A549 (cell line): ENCODE measurements at regions not wholly inside any gene's neighbourhood (a gene's known extent, or its start where the extent isn't known, plus 50 kb on each side); places are given as distances from the start of the nearest gene placed in this dataset.

Source experiments
- ATAC-seq, 2 experiments: fragments of 200-7000 bp in 1 of 2; fragments of >200 bp in 1 of 2; cut with Nextera tagmentation in 1 of 2; cut with Tn5 transposase in 1 of 2; 3 replicates each; pipeline versions ENCODE4 v1.8.0 to v1.9.1; 2018 to 2020; ENCODE audit warnings: mild to moderate bottlenecking in 1 of 2, moderate library complexity in 1 of 2
- CTCF ChIA-PET: fragments of 300-600 bp; sonication (Branson Sonifier 250); formaldehyde crosslinking; extraction: SDS; loops from one replicate; lab custom pipeline; 2021; ENCODE audit warnings: antibody characterized with exemption, inconsistent platforms; lab: Yijun Ruan, JAX
- POLR2A ChIA-PET: fragments of 350-600 bp; formaldehyde crosslinking; extraction: SDS; loops from one replicate; lab custom pipeline; 2021; ENCODE audit warnings: antibody characterized with exemption, inconsistent platforms; lab: Yijun Ruan, JAX
- DNase-seq, 2 experiments: peaks; one replicate each; pipeline versions ENCODE4 v3.0.0 to v3.0.0-alpha.2; 2011 to 2016; ENCODE audit warnings: low read depth in 1 of 2, low spot score in 1 of 2
- FAIRE-seq: peaks from 2 replicates; lab custom pipeline; 2011; peaks lifted over from hg19 to GRCh38; lab: Jason Lieb, UNC
- H3K27ac ChIP-seq, 2 experiments: fragments of >200 bp; sonication (Bioruptor Twin); formaldehyde crosslinking; 3 replicates each; pipeline ENCODE4 v1.5.1; 2016 to 2017
- H3K4me1 ChIP-seq: fragments of >200 bp; sonication (Bioruptor Twin); formaldehyde crosslinking; 3 replicates; pipeline ENCODE4 v1.6.1; 2016
- H3K4me2 ChIP-seq: fragments of >200 bp; sonication (Bioruptor Twin); formaldehyde crosslinking; 3 replicates; pipeline ENCODE4 v1.6.1; 2016
- H3K4me3 ChIP-seq: fragments of >200 bp; sonication (Bioruptor Twin); formaldehyde crosslinking; 3 replicates; pipeline ENCODE4 v1.5.1; 2016
- H3K9me3 ChIP-seq: fragments of >200 bp; sonication (Bioruptor Twin); formaldehyde crosslinking; 3 replicates; pipeline ENCODE4 v1.6.1; 2016
- BHLHE40 ChIP-seq: IDR thresholded peaks from 2 replicates; pipeline ENCODE4 v1.6.1; 2012; ENCODE audit warnings: low read depth, low read length, inconsistent platforms
- CBX2 ChIP-seq: fragments of 200-600 bp; sonication (generic); IDR thresholded peaks from 2 replicates; pipeline ENCODE4 v1.6.1; 2016; ENCODE audit warnings: low read depth, mild to moderate bottlenecking, borderline replicate concordance
- EHF ChIP-seq: fragments of 250-450 bp; sonication (Bioruptor Pico); IDR thresholded peaks from 2 replicates; pipeline ENCODE4 v1.5.0; 2020; ENCODE audit warnings: mild to moderate bottlenecking
- EHMT2 ChIP-seq: fragments of 200-600 bp; sonication (generic); IDR thresholded peaks from 2 replicates; pipeline ENCODE4 v1.6.1; 2016; ENCODE audit warnings: antibody characterized with exemption, low read depth, mild to moderate bottlenecking, moderate library complexity
- GATA3 ChIP-seq: IDR thresholded peaks from 2 replicates; pipeline ENCODE4 v1.6.1; 2012; ENCODE audit warnings: borderline replicate concordance
- HDAC2 ChIP-seq: fragments of 200-600 bp; sonication (generic); IDR thresholded peaks from 2 replicates; pipeline ENCODE4 v1.6.1; 2016
- HOXA7 ChIP-seq: fragments of 250-450 bp; sonication (Bioruptor Pico); IDR thresholded peaks from 2 replicates; pipeline ENCODE4 v1.5.0; 2020; ENCODE audit warnings: mild to moderate bottlenecking, moderate library complexity
- HOXB5 ChIP-seq: fragments of 250-450 bp; sonication (Bioruptor Pico); IDR thresholded peaks from 2 replicates; pipeline ENCODE4 v1.5.0; 2020; ENCODE audit warnings: mild to moderate bottlenecking, moderate library complexity
- JUN ChIP-seq, 2 experiments: fragments of >200 bp; sonication (Bioruptor Twin); formaldehyde crosslinking; IDR thresholded peaks; 2 replicates in 1 of 2; 3 replicates in 1 of 2; pipeline ENCODE4 v1.6.1; 2016 to 2017
- JUNB ChIP-seq: fragments of >200 bp; sonication (Bioruptor Twin); formaldehyde crosslinking; IDR thresholded peaks from 2 replicates; pipeline ENCODE4 v1.6.1; 2016
- KDM1A ChIP-seq: fragments of 200-600 bp; sonication (generic); IDR thresholded peaks from 2 replicates; pipeline ENCODE4 v1.6.1; 2016; ENCODE audit warnings: low read depth, mild to moderate bottlenecking
- KDM5A ChIP-seq: fragments of 200-600 bp; sonication (generic); IDR thresholded peaks from 2 replicates; pipeline ENCODE4 v1.6.1; 2016; ENCODE audit warnings: antibody characterized with exemption, mild to moderate bottlenecking
- MAZ ChIP-seq: fragments of 150-350 bp; IDR thresholded peaks from 2 replicates; pipeline ENCODE4 v1.6.1; 2014; ENCODE audit warnings: antibody characterized with exemption, low read depth, low read length, borderline replicate concordance
- NFE2L2 ChIP-seq: fragments of 150-350 bp; conservative IDR thresholded peaks from 2 replicates; pipeline ENCODE4 v1.6.1; 2014; ENCODE audit warnings: low read length
- PHF8 ChIP-seq: fragments of 200-600 bp; sonication (generic); IDR thresholded peaks from 2 replicates; pipeline ENCODE4 v1.6.1; 2016; ENCODE audit warnings: low read depth, mild to moderate bottlenecking, antibody characterized with exemption, moderate library complexity, borderline replicate concordance
- POLR2A ChIP-seq: IDR thresholded peaks from 2 replicates; pipeline ENCODE4 v1.6.1; 2012; ENCODE audit warnings: mild to moderate bottlenecking, low read length
- POLR2AphosphoS2 ChIP-seq: conservative IDR thresholded peaks from 2 replicates; pipeline ENCODE4 v1.6.1; 2012; ENCODE audit warnings: low read length, improper control_type of control experiment, inconsistent platforms
- RARB ChIP-seq: fragments of 250-450 bp; sonication (Bioruptor Pico); IDR thresholded peaks from 2 replicates; pipeline ENCODE4 v1.8.0; 2021; ENCODE audit warnings: mild to moderate bottlenecking, moderate library complexity
- RFX5 ChIP-seq: fragments of 450-650 bp; IDR thresholded peaks from 2 replicates; pipeline ENCODE4 v1.7.1; 2014; ENCODE audit warnings: antibody characterized with exemption, mild to moderate bottlenecking, moderate library complexity
- ZFP36 ChIP-seq: fragments of 450-650 bp; IDR thresholded peaks from 2 replicates; pipeline ENCODE4 v1.6.1; 2014; ENCODE audit warnings: borderline replicate concordance; ENCODE audit not compliant: partially characterized antibody
- WGBS: methylation state at CpG from one replicate; pipeline ENCODE4 v1.1.6; 2017; ENCODE audit errors: missing lambda C conversion rate; 5-methylcytosine and 5-hydroxymethylcytosine counted together
- TF ChIP-seq, protein P1 (sequence below): fragments of >200 bp; sonication (Bioruptor Twin); formaldehyde crosslinking; IDR thresholded peaks from 3 replicates; pipeline ENCODE4 v1.5.1; 2016
- TF ChIP-seq, protein P2 (sequence below): IDR thresholded peaks from 2 replicates; pipeline ENCODE4 v1.6.1; 2012; ENCODE audit warnings: low read depth, borderline replicate concordance
- TF ChIP-seq, protein P3 (sequence below): fragments of 250-450 bp; sonication (Bioruptor Pico); IDR thresholded peaks from 2 replicates; pipeline ENCODE4 v1.5.0; 2021; ENCODE audit warnings: mild to moderate bottlenecking, moderate library complexity, borderline replicate concordance
- TF ChIP-seq, protein P4 (sequence below): fragments of 450-650 bp; IDR thresholded peaks from 2 replicates; pipeline ENCODE4 v1.6.1; 2014; ENCODE audit warnings: antibody characterized with exemption
- TF ChIP-seq, protein P5 (sequence below): IDR thresholded peaks from 2 replicates; pipeline ENCODE4 v1.6.1; 2012
- TF ChIP-seq, protein P6 (sequence below): IDR thresholded peaks from 2 replicates; pipeline ENCODE4 v1.6.1; 2012
- TF ChIP-seq, protein P7 (sequence below): fragments of >200 bp; sonication (Bioruptor Twin); formaldehyde crosslinking; IDR thresholded peaks from 3 replicates; pipeline ENCODE4 v1.6.1; 2016

DNA sequence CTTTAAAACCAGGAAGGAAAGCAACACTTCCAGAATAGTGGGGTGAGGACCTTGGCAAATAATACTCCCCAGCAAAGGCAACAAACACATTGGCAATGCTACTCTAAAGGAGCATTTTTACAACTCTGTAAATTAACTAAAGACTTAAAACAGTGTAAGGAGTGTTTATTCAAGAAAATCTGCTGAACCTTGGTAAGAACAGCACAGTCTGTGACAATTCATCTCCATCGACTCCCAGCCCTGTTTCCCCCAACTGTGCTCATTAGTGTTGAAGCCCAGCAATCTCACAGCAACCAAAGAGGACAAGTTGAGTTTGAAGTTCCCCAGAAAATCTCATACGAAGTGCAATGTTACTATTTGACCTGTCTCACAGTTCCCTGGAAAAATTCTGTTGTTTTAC lies 884.9 kb downstream of the C6orf118 start:
- POLR2A ChIA-PET: no interaction called here
- Histone ChIP-seq H3K4me2 (no peak overlapping the region), H3K4me3 (no peak overlapping the region), H3K27ac (no peak overlapping the region), H3K9me3 (no peaks in the 10 kb centered on the region), H3K4me1 (no peaks in the 10 kb centered on the region)
- 7% methylated on average over 2 of the region's 2 CpGs for whole genome bisulfite sequencing
- ATAC-seq (no peak), FAIRE-seq (no peak), DNase-seq (no peak)
- CTCF ChIA-PET: interaction anchor here (0.6 kb wide), 1 partner anchor 423 kb away, joined by 3 read pairs; no protein-coding TSS in a partner anchor
- TF ChIP-seq, protein P1, sequence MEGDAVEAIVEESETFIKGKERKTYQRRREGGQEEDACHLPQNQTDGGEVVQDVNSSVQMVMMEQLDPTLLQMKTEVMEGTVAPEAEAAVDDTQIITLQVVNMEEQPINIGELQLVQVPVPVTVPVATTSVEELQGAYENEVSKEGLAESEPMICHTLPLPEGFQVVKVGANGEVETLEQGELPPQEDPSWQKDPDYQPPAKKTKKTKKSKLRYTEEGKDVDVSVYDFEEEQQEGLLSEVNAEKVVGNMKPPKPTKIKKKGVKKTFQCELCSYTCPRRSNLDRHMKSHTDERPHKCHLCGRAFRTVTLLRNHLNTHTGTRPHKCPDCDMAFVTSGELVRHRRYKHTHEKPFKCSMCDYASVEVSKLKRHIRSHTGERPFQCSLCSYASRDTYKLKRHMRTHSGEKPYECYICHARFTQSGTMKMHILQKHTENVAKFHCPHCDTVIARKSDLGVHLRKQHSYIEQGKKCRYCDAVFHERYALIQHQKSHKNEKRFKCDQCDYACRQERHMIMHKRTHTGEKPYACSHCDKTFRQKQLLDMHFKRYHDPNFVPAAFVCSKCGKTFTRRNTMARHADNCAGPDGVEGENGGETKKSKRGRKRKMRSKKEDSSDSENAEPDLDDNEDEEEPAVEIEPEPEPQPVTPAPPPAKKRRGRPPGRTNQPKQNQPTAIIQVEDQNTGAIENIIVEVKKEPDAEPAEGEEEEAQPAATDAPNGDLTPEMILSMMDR: no peak
- TF ChIP-seq EHMT2 (no peak), HOXB5 (CRISPR knock-in tag) (no peak), HOXA7 (CRISPR knock-in tag) (no peak), RFX5 (no peak), BHLHE40 (no peak), GATA3 (no peak), POLR2AphosphoS2 (no peak), NFE2L2 (no peak), PHF8 (no peak), EHF (no peak), KDM5A (no peak), JUNB (no peak), RARB (CRISPR knock-in tag) (no peak), CBX2 (no peak)
- TF ChIP-seq, protein P2, sequence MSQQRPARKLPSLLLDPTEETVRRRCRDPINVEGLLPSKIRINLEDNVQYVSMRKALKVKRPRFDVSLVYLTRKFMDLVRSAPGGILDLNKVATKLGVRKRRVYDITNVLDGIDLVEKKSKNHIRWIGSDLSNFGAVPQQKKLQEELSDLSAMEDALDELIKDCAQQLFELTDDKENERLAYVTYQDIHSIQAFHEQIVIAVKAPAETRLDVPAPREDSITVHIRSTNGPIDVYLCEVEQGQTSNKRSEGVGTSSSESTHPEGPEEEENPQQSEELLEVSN: no peak
- TF ChIP-seq, protein P3, sequence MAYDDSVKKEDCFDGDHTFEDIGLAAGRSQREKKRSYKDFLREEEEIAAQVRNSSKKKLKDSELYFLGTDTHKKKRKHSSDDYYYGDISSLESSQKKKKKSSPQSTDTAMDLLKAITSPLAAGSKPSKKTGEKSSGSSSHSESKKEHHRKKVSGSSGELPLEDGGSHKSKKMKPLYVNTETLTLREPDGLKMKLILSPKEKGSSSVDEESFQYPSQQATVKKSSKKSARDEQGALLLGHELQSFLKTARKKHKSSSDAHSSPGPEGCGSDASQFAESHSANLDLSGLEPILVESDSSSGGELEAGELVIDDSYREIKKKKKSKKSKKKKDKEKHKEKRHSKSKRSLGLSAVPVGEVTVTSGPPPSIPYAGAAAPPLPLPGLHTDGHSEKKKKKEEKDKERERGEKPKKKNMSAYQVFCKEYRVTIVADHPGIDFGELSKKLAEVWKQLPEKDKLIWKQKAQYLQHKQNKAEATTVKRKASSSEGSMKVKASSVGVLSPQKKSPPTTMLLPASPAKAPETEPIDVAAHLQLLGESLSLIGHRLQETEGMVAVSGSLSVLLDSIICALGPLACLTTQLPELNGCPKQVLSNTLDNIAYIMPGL (CRISPR knock-in tag): no peak
- TF ChIP-seq, protein P4, sequence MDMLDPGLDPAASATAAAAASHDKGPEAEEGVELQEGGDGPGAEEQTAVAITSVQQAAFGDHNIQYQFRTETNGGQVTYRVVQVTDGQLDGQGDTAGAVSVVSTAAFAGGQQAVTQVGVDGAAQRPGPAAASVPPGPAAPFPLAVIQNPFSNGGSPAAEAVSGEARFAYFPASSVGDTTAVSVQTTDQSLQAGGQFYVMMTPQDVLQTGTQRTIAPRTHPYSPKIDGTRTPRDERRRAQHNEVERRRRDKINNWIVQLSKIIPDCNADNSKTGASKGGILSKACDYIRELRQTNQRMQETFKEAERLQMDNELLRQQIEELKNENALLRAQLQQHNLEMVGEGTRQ: no peak

DNA sequence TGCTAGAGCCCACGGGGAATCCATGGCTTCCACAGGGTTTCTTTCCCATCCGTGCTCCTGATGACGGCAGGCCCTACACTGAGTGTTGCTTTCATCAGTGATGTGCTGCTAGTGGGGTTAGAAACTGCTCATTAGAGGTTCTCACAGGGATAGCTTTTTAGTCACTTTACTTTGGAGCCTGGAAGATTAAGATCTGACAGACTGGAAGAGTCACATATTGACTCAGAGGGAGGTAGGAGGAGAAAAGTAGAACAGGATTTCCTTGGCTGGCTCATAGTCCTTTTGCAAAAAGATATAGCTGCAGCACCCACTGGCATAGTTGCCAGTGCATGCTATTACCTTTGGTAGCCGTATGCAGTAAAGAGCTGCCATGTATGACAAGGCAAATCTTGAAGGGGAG lies 890.3 kb downstream of the C6orf118 start:
- Histone ChIP-seq H3K4me3 (no peak overlapping the region), H3K27ac (no peak overlapping the region), H3K4me1 (no peaks in the 10 kb centered on the region), H3K9me3 (no peaks in the 10 kb centered on the region), H3K4me2 (no peak overlapping the region)
- CTCF ChIA-PET: no interaction called here
- FAIRE-seq (no peak), DNase-seq (no peak), ATAC-seq (no peak)
- POLR2A ChIA-PET: no interaction called here
- WGBS: 3% methylated on average over 4 of the region's 4 CpGs
- TF ChIP-seq, protein P5, sequence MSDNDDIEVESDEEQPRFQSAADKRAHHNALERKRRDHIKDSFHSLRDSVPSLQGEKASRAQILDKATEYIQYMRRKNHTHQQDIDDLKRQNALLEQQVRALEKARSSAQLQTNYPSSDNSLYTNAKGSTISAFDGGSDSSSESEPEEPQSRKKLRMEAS: no peak
- TF ChIP-seq KDM5A (no peak), POLR2A (no peak), HDAC2 (no peak), JUN (IDR thresholded peaks at IDR 0.05) (no peak), JUNB (no peak), MAZ (no peak), RFX5 (no peak), ZFP36 (no peak), KDM1A (no peak), BHLHE40 (no peak), RARB (CRISPR knock-in tag) (no peak)
- TF ChIP-seq, protein P6, sequence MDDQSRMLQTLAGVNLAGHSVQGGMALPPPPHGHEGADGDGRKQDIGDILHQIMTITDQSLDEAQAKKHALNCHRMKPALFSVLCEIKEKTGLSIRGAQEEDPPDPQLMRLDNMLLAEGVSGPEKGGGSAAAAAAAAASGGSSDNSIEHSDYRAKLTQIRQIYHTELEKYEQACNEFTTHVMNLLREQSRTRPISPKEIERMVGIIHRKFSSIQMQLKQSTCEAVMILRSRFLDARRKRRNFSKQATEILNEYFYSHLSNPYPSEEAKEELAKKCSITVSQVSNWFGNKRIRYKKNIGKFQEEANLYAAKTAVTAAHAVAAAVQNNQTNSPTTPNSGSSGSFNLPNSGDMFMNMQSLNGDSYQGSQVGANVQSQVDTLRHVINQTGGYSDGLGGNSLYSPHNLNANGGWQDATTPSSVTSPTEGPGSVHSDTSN: no peak
- TF ChIP-seq, protein P3 (CRISPR knock-in tag): no peak
- TF ChIP-seq, protein P7, sequence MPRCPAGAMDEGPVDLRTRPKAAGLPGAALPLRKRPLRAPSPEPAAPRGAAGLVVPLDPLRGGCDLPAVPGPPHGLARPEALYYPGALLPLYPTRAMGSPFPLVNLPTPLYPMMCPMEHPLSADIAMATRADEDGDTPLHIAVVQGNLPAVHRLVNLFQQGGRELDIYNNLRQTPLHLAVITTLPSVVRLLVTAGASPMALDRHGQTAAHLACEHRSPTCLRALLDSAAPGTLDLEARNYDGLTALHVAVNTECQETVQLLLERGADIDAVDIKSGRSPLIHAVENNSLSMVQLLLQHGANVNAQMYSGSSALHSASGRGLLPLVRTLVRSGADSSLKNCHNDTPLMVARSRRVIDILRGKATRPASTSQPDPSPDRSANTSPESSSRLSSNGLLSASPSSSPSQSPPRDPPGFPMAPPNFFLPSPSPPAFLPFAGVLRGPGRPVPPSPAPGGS: no peak
- TF ChIP-seq, protein P1: no peak
